ENCODE measurements at regions not wholly inside any gene's neighbourhood (a gene's known extent, or its start where the extent isn't known, plus 50 kb on each side); places are given as distances from the start of the nearest gene placed in this dataset.
"Not testable (repeated sequence)": the region's sequence is repeated elsewhere in the genome, so short reads cannot be mapped to it uniquely, and the experiment has no call there.

DNA sequence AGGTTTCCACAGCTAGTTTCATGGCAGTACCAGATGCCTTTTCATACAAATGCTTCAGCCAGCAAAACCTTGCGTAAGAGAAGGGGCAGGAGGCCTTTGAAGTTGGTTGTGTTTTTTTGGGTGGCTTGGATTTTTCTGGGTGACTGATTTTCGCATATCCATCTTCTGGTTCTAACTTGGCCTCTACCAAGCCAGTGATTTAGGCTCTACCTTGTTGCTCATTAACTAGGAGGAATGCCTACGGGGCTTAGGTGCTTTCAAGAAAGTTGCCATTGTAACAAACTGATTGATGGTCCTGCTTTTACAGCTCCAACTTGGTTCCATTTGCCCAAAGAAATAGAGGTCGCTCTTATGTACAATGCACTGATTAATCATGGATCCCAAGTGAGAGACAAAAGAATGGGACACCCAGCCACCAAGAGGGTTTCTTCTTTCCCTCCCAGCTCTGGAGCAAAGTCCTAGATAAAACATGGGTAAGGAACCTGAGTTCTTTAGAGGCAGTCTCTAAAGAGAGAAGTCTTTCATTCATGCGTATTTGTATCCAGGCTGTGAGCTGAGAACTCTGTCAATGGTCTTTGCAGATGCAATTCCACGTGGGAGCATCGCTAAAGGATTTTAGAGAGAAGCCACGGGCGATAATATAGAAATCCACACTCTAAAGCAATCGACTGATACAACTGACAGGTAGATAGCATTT lies 92.1 kb upstream of the FGFR2 start:
- no peak for DNase-seq
- Mint-ChIP-seq H3K27me3 (peaks cover 5 to 7% of the 10 kb centered on the region in 2 donors), H3K9me3 (no peaks in the 10 kb centered on the region), H3K4me3 (no peak overlapping the region), H3K27ac (no peak overlapping the region), H3K4me1 (no peaks in the 10 kb centered on the region), H3K36me3 (no peaks in the 10 kb centered on the region)
- ATAC-seq (replicated peaks) = no peak

DNA sequence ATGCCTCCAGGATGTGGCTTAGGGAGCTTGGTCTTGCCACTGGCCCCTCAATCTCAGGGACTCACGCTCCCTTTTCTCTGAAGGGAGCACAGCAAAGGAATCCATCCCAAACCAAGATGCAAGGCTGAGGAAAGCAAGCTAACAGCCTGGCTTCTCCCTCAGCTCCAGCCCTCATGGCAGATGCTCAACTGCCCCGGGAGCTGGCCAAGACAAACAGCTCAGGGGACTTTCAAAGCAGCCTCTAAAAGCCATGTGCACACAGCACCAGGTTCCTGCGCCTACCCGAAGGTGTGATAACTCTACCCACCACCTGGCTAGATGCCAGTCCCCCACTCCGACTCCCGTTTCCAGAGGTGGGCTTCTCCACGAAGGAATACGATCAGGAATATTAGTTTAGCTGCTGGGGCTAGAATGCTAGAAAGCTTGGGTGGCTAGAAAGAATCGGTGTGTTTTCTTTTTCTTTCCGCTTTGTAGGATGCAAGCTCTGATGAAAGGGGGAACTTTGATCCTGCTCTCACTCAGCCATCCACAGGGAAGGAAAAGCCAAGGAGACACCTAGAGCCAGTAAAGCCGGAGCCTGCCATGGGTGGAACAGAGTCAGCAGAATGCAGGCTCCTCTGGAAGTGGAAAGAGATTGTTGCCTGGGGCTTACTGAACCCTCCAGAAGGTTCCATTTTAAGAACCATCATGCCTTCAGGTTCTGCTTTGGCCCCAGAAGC lies 89.0 kb upstream of the FGFR2 start:
- ATAC-seq (replicated peaks) = no peak
- no peaks in the 10 kb centered on the region for H3K9me3 Mint-ChIP-seq
- H3K36me3 Mint-ChIP-seq = no peaks in the 10 kb centered on the region
- H3K4me1 Mint-ChIP-seq = no peaks in the 10 kb centered on the region
- DNase-seq = no peak
- H3K27me3 Mint-ChIP-seq = peaks cover 0 to 9% of the 10 kb centered on the region in 2 donors
- no peak overlapping the region for H3K4me3 Mint-ChIP-seq
- H3K27ac Mint-ChIP-seq = no peak overlapping the region

DNA sequence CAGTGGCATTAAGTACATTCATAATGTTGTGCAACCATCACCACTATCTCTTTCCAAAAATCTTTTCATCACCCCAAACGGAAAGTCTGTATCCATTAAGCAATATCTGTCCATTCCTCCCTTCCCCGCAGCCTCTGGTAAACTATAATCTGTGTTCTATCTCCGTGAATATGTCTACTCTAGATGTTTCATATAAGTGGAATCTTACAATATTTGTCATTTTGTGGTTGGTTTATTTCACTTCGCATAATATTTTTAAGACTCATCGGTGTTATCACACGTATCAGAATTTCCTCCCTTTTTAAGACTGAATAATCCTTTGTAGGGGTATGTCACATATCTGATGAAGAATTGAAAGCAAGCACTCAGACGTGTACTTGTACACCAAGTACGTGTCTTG lies 86.0 kb upstream of the FGFR2 start:
- Mint-ChIP-seq H3K9me3 (peaks cover 0 to 1% of the 10 kb centered on the region in 2 donors), H3K27me3 (peaks cover 0 to 9% of the 10 kb centered on the region in 2 donors), H3K4me3 (no peak overlapping the region), H3K27ac (no peak overlapping the region), H3K4me1 (no peaks in the 10 kb centered on the region), H3K36me3 (no peaks in the 10 kb centered on the region)
- DNase-seq (no peak), ATAC-seq (replicated peaks) (no peak)

DNA sequence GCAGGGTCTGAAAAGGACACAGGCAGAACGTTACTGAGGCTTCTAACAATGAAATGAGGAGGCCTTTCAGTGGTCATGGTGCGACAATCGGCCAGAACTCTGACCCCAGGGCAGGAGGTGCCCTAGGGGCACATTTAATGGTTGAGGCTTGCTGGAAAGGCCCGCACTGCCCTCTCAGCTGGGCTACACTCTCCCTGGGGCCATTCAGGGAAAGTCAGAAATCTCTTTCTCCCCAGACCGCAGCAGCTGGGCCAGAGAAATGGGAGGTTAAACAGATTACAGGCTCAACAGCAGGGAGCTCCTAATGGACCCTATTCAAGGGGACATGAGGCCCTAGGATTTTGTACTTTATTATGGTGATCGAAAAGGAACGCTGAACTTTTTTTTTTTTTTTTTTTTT lies 85.6 kb upstream of the FGFR2 start:
- peaks cover 0 to 9% of the 10 kb centered on the region in 2 donors for H3K27me3 Mint-ChIP-seq
- H3K9me3 Mint-ChIP-seq = peaks cover 0 to 3% of the 10 kb centered on the region in 2 donors
- H3K4me1 Mint-ChIP-seq = no peaks in the 10 kb centered on the region
- no peak overlapping the region for H3K27ac Mint-ChIP-seq
- no peaks in the 10 kb centered on the region for H3K36me3 Mint-ChIP-seq
- no peak for DNase-seq
- ATAC-seq (replicated peaks) = no peak
- H3K4me3 Mint-ChIP-seq = no peak overlapping the region

DNA sequence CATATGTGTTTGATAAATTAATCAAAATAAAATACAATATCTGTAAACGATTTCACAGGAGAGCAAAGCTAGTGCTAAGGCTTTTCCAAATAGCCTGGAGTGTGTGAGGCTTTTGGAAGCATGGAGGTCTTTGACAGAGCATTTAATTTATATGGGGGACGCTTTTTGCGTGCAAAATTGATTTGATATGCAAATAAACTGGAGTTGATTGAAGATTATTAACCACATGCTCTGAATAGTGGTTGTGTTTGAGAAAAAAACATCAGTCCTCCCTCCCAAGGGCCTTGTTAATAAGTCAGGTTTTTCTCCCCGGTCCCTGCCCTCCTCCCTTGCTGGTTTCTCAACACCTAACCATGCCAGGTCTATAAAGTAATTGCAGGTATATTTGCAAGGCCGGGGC lies 85.1 kb upstream of the FGFR2 start:
- Mint-ChIP-seq H3K4me1 (no peaks in the 10 kb centered on the region), H3K9me3 (peaks cover 3 to 5% of the 10 kb centered on the region in 2 donors), H3K27ac (no peak overlapping the region), H3K36me3 (no peaks in the 10 kb centered on the region), H3K4me3 (no peak overlapping the region), H3K27me3 (peaks cover 0 to 9% of the 10 kb centered on the region in 2 donors)
- ATAC-seq (replicated peaks) (no peak), DNase-seq (no peak)

DNA sequence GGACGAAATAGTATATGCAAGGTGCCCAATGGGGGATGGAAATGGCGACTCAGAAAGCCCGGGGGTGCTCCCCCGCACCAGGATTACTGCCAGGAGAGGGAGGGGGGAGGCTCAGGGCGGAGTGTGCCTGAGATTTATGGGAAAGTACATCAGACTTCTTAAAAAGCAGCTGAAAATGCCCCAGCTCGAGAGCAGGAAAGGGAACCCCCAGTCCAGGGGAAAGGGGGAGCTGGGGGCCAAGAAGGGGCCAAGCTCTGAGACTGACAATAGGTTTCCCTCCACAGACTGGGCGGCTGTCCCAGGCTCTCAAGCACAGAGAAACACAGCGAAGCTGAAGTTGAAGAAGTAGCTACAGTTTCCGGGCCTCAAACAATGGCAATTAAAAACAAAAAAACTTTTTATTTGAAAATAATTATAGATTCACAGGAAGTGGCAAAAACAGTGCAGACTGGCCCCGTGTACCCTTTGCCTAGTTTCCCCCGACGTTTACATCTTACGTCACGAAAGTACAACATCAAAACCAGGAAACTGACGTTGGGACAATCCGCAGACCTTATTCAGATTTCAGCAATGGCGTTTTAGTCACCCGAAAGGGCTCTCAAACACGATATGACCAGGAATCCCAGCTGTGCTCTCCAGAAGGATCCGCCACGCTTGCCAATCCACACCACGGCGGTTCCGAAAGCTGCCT lies 83.9 kb upstream of the FGFR2 start:
- H3K27me3 Mint-ChIP-seq = peaks cover 0 to 9% of the 10 kb centered on the region in 2 donors
- DNase-seq (no peak), ATAC-seq (replicated peaks) (no peak)
- H3K4me3 Mint-ChIP-seq = no peak overlapping the region
- H3K27ac Mint-ChIP-seq = no peak overlapping the region
- H3K36me3 Mint-ChIP-seq = no peaks in the 10 kb centered on the region
- H3K4me1 Mint-ChIP-seq = no peaks in the 10 kb centered on the region
- peaks cover 4 to 8% of the 10 kb centered on the region in 2 donors for H3K9me3 Mint-ChIP-seq

DNA sequence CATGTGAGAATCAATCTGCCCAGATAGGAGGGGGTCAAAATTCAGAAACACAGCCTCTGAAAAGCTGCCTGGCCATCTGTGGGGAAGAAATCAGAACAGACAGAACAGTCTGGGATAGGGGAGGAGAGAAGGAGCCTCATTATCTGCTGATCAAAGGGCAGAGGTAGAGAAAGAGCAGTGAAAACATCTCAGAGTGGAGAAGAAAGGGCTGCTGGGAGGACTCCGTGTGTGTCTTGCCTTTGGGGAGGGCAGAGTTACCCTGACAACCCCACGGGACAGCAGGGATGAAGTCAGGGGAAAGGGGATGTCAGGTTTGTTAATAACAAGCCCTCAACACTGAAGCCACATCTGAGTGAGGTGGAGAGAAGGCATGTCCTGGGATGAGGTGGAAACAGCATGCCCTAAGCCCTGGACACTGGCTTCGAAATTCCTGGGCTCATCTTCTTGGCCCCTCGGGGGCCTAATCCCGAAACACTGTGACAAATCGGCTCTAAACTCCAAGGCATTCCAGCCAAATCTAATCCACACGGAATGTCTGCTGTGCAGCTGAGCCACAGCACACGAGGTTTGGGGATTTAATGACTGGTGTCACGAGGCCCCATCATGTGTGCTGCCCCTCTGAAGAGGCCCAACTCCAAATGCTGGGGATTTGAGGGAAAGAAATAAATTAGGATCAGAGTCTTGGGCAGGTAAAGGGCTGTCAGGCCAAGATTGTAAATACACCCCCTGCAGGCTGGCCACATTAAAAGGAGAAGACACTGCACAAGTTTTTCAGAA lies 82.8 kb upstream of the FGFR2 start:
- DNase-seq (no peak), ATAC-seq (replicated peaks) (no peak)
- Mint-ChIP-seq H3K27me3 (peaks cover 0 to 9% of the 10 kb centered on the region in 2 donors), H3K9me3 (peaks cover 4 to 9% of the 10 kb centered on the region in 2 donors), H3K4me3 (no peak overlapping the region), H3K36me3 (no peaks in the 10 kb centered on the region), H3K4me1 (no peaks in the 10 kb centered on the region), H3K27ac (no peak overlapping the region)

DNA sequence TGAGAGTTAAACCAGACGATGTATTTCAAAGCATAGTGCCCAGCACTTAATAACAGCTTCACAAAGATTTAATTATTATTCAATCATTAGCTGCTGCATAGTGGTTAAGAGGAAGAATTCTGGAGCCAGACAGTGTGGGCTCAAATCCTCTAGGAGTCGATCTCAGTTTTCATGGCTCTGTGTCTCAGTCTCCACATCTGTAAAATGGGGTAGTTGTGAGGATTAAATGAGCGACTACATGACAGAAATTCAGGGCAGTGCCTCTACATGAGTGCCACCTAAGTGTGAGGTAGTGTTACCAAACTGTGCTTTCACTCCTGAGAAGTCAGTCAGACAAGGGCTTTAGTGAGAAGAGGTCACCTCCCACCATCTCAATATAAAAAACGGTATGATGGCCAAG lies 81.7 kb upstream of the FGFR2 start:
- Mint-ChIP-seq H3K27ac (no peak overlapping the region), H3K4me3 (no peak overlapping the region), H3K9me3 (peaks cover 7 to 11% of the 10 kb centered on the region in 2 donors), H3K36me3 (no peaks in the 10 kb centered on the region), H3K4me1 (no peaks in the 10 kb centered on the region), H3K27me3 (peaks cover 0 to 3% of the 10 kb centered on the region in 2 donors)
- ATAC-seq (replicated peaks) (no peak), DNase-seq (no peak)

DNA sequence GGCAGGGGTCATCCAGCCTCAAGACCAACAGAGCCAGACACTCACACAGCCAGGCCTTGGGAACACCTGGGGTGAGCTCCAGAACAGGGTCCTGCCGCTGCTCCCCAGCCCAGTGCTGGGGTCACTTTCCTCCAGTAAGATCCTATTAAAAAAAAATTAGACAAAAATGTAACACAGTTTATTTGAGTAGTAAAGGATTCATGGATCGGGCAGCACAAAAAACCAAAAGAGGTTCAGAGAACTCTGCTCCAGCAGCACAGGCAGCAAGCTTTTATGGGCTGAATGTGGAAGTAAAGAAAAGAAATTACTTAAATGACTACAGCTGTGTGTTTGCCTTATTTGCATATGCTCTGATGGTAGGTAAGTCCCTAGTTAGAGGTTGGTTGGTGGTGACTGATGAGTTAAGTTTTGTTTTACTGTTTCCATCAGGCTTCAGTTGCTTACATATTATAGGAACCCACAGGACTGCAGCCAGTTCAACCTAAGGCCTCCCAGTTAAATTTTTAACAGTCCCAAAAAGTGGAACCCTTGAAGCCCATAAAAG lies 80.5 kb upstream of the FGFR2 start:
- H3K4me3 Mint-ChIP-seq = no peak overlapping the region
- DNase-seq (no peak), ATAC-seq (replicated peaks) (peak in 1 of 2 donors; percentile 31)
- H3K27me3 Mint-ChIP-seq = peaks cover 0 to 5% of the 10 kb centered on the region in 2 donors
- H3K27ac Mint-ChIP-seq = no peak overlapping the region
- H3K9me3 Mint-ChIP-seq = peaks cover 8 to 11% of the 10 kb centered on the region in 2 donors
- H3K36me3 Mint-ChIP-seq = no peaks in the 10 kb centered on the region
- no peaks in the 10 kb centered on the region for H3K4me1 Mint-ChIP-seq

DNA sequence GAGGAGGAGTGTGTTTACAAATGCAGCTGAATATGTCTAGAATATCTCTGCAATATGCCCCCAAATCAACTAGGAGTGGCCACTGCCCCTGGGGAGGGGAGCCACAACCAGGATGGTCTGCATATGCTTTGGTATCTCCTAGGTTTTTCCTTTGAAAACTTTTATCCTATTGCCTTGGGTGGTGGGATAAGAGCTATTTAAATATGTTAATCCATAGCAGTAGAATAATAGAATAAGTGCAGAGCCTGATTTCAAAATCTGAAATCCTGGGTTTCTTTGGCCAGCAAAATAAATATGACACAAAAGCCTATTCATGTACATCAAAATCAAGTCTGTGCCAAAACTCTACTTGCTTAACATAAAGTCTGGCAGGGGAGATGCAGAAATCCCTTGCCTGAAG lies 79.6 kb upstream of the FGFR2 start:
- H3K27me3 Mint-ChIP-seq = peaks cover 0 to 5% of the 10 kb centered on the region in 2 donors
- no peaks in the 10 kb centered on the region for H3K36me3 Mint-ChIP-seq
- no peak overlapping the region for H3K4me3 Mint-ChIP-seq
- ATAC-seq (replicated peaks) (no peak), DNase-seq (no peak)
- peaks cover 8 to 11% of the 10 kb centered on the region in 2 donors for H3K9me3 Mint-ChIP-seq
- H3K4me1 Mint-ChIP-seq = no peaks in the 10 kb centered on the region
- H3K27ac Mint-ChIP-seq = no peak overlapping the region

DNA sequence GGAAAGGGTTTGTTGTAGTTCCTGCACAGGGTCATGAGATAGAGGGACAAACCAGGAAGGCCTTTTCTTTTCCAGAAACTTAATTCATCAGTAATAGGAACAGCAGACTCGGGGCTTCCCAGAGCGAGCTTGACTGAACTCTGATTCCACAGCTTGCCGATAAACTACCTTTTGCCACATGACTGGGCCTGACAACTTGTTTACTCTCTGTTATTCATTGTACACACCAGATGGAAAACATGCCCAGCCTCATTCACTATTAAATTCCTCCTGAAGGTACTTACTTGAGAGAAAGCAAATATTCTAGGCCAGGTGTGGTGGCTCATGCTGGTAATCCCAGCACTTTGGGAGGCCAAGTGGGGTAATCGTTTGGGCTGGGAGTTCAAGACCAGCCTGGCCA lies 77.1 kb upstream of the FGFR2 start:
- peaks cover 0 to 6% of the 10 kb centered on the region in 2 donors for H3K27me3 Mint-ChIP-seq

DNA sequence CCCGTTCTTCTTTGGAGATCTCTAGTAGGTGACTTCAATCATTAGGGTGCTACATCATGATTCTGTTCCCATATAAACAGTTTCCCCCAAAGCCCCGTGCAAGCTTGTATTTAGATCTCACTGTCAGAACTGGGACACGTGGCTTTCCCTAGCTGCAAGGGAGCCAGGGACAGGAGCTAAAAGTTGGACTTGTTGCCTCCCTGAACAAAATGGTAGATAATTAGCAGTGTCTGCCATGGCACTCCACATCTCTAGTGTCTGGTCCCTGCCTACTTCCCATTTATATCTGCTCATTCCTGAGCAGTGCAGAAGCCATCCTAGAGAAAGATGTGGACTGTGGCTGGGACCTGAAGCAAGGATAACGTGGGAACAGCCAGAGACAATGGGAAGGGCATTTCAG lies 76.6 kb upstream of the FGFR2 start:
- no peak for ATAC-seq (replicated peaks)
- DNase-seq = no peak
- H3K36me3 Mint-ChIP-seq = no peaks in the 10 kb centered on the region
- H3K4me1 Mint-ChIP-seq = no peaks in the 10 kb centered on the region
- no peak overlapping the region for H3K4me3 Mint-ChIP-seq
- H3K9me3 Mint-ChIP-seq = peaks cover 8 to 11% of the 10 kb centered on the region in 2 donors
- H3K27ac Mint-ChIP-seq = no peak overlapping the region
- peaks cover 0 to 10% of the 10 kb centered on the region in 2 donors for H3K27me3 Mint-ChIP-seq

More for the DNA sequence above, 77.1 kb upstream of the FGFR2 start:
- Mint-ChIP-seq H3K4me1 (no peaks in the 10 kb centered on the region), H3K9me3 (peaks cover 8 to 11% of the 10 kb centered on the region in 2 donors), H3K27ac (no peak overlapping the region), H3K4me3 (no peak overlapping the region), H3K36me3 (no peaks in the 10 kb centered on the region)
- no peak for DNase-seq
- ATAC-seq (replicated peaks) = no peak

DNA sequence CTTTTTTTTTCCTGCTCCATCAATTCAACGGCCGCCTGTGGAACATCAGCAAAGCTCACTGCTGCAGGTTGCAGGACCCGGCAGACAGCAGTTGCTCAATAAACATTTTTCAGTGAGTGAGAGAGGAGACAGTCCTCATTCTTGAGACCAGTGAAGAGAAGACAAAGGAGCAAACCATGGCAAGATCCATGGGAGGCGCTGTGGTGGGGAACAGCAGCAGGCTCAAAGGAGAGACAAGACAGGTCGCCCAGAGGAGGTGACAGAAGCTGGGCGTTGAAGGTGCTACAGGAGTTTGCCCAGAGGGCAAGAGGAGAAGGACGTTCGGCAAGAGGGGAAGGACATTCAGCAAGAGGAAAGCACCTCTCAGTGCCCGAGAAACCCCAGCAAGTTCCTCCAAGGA lies 74.5 kb upstream of the FGFR2 start:
- Mint-ChIP-seq H3K36me3 (no peaks in the 10 kb centered on the region), H3K4me1 (no peaks in the 10 kb centered on the region), H3K9me3 (peaks cover 4 to 6% of the 10 kb centered on the region in 2 donors), H3K27ac (no peak overlapping the region), H3K27me3 (peaks cover 11 to 12% of the 10 kb centered on the region in 2 donors), H3K4me3 (no peak overlapping the region)
- DNase-seq = no peak
- no peak for ATAC-seq (replicated peaks)

DNA sequence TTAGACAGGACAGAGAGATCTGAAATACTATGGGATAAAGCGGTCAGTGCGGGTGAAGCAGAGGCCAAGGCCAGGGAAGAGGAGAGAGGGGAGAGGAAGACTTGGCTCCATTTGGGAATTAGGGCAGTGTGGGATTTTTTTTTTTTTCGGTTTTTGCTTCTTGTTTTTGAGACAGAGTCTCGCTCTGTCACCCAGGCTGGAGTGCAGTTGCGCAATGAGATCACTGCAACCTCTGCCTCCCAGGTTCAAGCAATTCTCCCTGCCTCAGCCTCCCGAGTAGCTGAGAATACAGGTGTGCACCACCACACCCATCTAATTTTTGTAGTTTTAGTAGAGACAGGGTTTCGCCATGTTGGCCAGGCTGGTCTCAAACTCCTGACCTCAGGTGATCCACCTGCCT lies 71.6 kb upstream of the FGFR2 start:
- H3K4me1 Mint-ChIP-seq; H3K27ac Mint-ChIP-seq; H3K4me3 Mint-ChIP-seq; H3K36me3 Mint-ChIP-seq; H3K9me3 Mint-ChIP-seq; DNase-seq; ATAC-seq (replicated peaks): not testable (repeated sequence)
- peaks cover 9 to 11% of the 10 kb centered on the region in 2 donors for H3K27me3 Mint-ChIP-seq
